ENCODE measurements at regions not wholly inside any gene's neighbourhood (a gene's known extent, or its start where the extent isn't known, plus 50 kb on each side); places are given as distances from the start of the nearest gene placed in this dataset.

DNA sequence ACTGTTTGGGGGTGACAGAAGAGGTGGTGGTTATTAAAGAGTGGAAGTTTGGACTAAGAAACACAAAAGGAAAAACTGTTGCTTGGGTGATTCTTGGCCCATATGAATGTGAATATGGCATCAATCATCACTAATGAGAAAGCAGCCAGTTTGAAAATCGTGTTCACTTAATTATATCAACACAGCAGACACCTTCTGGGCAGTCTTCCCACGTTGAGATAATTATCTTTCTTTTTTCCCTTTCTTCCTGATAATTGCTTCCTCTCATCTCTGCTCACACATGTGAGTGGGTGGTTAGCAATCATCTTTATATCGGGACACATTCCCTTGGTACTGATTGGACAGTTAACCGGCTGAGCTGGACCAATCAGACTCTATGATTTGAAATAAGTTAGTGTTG, 539.7 kb downstream of the AACS start:
- Histone ChIP-seq H3K4me1 (ENCODE audit: control insufficient read depth, insufficient read depth, low read length, poor library complexity, severe bottlenecking) (no peaks in the 10 kb centered on the region), H3K27me3 (replicated peaks; ENCODE audit: control insufficient read depth, insufficient read depth, low read length, poor library complexity, severe bottlenecking) (no peaks in the 10 kb centered on the region), H3K9me3 (ENCODE audit: control insufficient read depth, low read length) (no peaks in the 10 kb centered on the region), H3K27ac (ENCODE audit: insufficient read depth, low read length, poor library complexity, severe bottlenecking) (no peak overlapping the region), H3K4me3 (ENCODE audit: insufficient read depth, low read depth, low read length, poor library complexity, severe bottlenecking) (no peak overlapping the region), H3K36me3 (ENCODE audit: control insufficient read depth, insufficient read depth, low read length) (no peaks in the 10 kb centered on the region)
- no peak for DNase-seq

DNA sequence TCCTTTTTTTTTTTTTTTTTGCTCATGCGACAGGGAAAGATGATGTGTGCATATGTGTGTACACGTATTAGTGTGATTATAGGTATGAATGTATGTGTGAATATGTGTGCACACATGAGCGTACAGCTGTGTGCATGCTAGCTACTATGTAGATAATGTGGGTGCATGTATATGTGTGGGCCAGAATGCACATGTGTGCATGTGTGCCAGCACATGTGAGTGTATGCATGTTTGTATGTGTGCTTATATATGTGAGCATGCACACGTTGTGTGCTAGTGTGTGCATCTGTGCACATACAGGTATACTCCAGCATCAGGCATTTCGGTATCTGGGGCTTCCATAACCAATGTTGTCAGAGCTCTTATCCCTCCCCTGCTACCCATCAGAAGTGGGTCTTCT, 541.1 kb downstream of the AACS start:
- no peaks in the 10 kb centered on the region for H3K27me3 ChIP-seq (replicated peaks; ENCODE audit: control insufficient read depth, insufficient read depth, low read length, poor library complexity, severe bottlenecking)
- no peak overlapping the region for H3K27ac ChIP-seq (ENCODE audit: insufficient read depth, low read length, poor library complexity, severe bottlenecking)
- H3K4me1 ChIP-seq (ENCODE audit: control insufficient read depth, insufficient read depth, low read length, poor library complexity, severe bottlenecking) = no peaks in the 10 kb centered on the region
- no peaks in the 10 kb centered on the region for H3K36me3 ChIP-seq (ENCODE audit: control insufficient read depth, insufficient read depth, low read length)
- H3K9me3 ChIP-seq (ENCODE audit: control insufficient read depth, low read length) = no peaks in the 10 kb centered on the region
- DNase-seq = no peak
- no peak overlapping the region for H3K4me3 ChIP-seq (ENCODE audit: insufficient read depth, low read depth, low read length, poor library complexity, severe bottlenecking)

DNA sequence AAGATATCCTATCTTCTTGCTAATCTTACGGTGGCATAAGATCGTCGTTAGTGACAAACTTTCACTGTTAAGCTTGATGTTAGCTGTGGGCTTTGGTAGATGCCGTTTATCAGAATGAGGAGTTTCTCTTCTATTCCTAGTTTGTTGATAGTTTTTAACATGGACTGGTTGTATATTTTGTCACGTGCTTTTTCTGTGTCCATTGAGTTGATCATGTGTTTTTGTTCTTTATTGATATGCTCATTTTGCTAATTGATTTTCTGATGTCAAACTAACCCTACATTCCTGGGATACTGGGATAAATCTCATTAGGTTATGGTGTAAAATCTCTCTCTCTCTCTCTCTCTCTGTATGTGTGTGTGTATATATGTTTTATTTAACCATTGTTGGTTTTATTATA, 545.1 kb downstream of the AACS start:
- no peak for DNase-seq
- H3K9me3 ChIP-seq (ENCODE audit: control insufficient read depth, low read length) = no peaks in the 10 kb centered on the region

DNA sequence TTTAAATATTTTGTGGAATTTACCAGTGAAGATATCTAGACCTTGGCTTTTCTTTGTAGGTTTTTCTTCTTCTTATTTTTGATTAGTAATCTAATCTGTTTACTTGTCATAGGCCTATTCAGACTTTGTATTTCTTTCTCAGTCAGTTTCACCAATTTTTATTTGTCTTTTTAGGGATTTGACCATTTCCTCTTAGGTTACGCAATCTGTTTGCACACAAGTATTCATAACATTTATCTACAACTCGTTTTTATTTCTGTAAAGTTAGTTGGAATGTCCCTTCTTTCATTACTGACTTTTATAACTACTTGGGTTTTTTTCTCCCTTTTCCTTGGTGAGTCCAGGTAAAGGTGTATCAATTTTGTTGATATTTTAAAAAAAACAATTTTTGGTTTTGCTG, 545.7 kb downstream of the AACS start:
- H3K27ac ChIP-seq (ENCODE audit: insufficient read depth, low read length, poor library complexity, severe bottlenecking) = no peak overlapping the region
- no peaks in the 10 kb centered on the region for H3K36me3 ChIP-seq (ENCODE audit: control insufficient read depth, insufficient read depth, low read length)
- no peak overlapping the region for H3K4me3 ChIP-seq (ENCODE audit: insufficient read depth, low read depth, low read length, poor library complexity, severe bottlenecking)
- H3K4me1 ChIP-seq (ENCODE audit: control insufficient read depth, insufficient read depth, low read length, poor library complexity, severe bottlenecking) = no peaks in the 10 kb centered on the region
- H3K9me3 ChIP-seq (ENCODE audit: control insufficient read depth, low read length) = no peaks in the 10 kb centered on the region
- H3K27me3 ChIP-seq (replicated peaks; ENCODE audit: control insufficient read depth, insufficient read depth, low read length, poor library complexity, severe bottlenecking) = no peaks in the 10 kb centered on the region
- DNase-seq = no peak

More for the DNA sequence above, 545.1 kb downstream of the AACS start:
- no peaks in the 10 kb centered on the region for H3K27me3 ChIP-seq (replicated peaks; ENCODE audit: control insufficient read depth, insufficient read depth, low read length, poor library complexity, severe bottlenecking)
- H3K36me3 ChIP-seq (ENCODE audit: control insufficient read depth, insufficient read depth, low read length) = no peaks in the 10 kb centered on the region
- H3K4me1 ChIP-seq (ENCODE audit: control insufficient read depth, insufficient read depth, low read length, poor library complexity, severe bottlenecking) = no peaks in the 10 kb centered on the region
- H3K4me3 ChIP-seq (ENCODE audit: insufficient read depth, low read depth, low read length, poor library complexity, severe bottlenecking) = no peak overlapping the region
- no peak overlapping the region for H3K27ac ChIP-seq (ENCODE audit: insufficient read depth, low read length, poor library complexity, severe bottlenecking)

DNA sequence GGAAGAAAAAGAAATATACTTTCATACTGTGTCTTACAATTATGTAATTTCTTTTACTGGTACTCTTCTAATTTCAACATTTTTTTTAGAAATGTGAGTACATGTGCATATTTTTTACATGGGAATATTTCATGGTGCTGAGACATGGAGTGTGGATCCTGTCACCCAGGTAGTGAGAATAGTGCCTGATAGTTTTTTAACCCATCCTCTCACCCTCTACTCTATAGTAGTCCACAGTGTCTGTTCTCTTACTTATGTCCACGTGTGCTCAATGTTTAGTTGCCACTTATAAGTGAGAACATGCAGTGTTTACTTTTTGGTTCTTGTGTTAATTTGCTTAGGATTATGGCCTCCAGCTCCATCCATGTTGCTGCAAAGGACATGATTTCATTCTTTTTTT, 548.8 kb downstream of the AACS start:
- no peaks in the 10 kb centered on the region for H3K36me3 ChIP-seq (ENCODE audit: control insufficient read depth, insufficient read depth, low read length)
- no peak overlapping the region for H3K27ac ChIP-seq (ENCODE audit: insufficient read depth, low read length, poor library complexity, severe bottlenecking)
- no peak for DNase-seq
- no peaks in the 10 kb centered on the region for H3K4me1 ChIP-seq (ENCODE audit: control insufficient read depth, insufficient read depth, low read length, poor library complexity, severe bottlenecking)
- H3K9me3 ChIP-seq (ENCODE audit: control insufficient read depth, low read length) = no peaks in the 10 kb centered on the region
- no peak overlapping the region for H3K4me3 ChIP-seq (ENCODE audit: insufficient read depth, low read depth, low read length, poor library complexity, severe bottlenecking)
- no peaks in the 10 kb centered on the region for H3K27me3 ChIP-seq (replicated peaks; ENCODE audit: control insufficient read depth, insufficient read depth, low read length, poor library complexity, severe bottlenecking)

DNA sequence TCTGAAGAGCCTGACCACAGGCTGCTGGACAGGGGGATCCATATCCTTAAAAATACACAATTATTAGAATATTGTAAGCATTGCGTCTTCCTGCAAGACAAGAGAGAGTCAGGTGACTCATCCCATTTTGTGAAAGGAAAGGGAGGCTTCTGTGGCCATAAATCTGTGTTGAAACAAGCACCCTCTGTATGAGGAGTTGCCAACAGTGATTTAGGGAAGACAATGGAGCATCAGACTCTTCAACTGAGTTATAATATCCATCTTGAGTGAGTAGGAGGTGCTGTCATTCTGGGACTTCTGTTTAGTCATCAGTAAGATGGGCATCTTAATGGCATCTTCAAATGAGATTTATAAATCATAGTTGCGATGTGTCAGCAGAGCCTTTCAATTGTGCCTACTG, 554.5 kb downstream of the AACS start:
- no peak overlapping the region for H3K4me3 ChIP-seq (ENCODE audit: insufficient read depth, low read depth, low read length, poor library complexity, severe bottlenecking)
- H3K9me3 ChIP-seq (ENCODE audit: control insufficient read depth, low read length) = no peaks in the 10 kb centered on the region
- no peak for DNase-seq
- no peak overlapping the region for H3K27ac ChIP-seq (ENCODE audit: insufficient read depth, low read length, poor library complexity, severe bottlenecking)
- H3K36me3 ChIP-seq (ENCODE audit: control insufficient read depth, insufficient read depth, low read length) = no peaks in the 10 kb centered on the region
- H3K4me1 ChIP-seq (ENCODE audit: control insufficient read depth, insufficient read depth, low read length, poor library complexity, severe bottlenecking) = no peaks in the 10 kb centered on the region
- no peaks in the 10 kb centered on the region for H3K27me3 ChIP-seq (replicated peaks; ENCODE audit: control insufficient read depth, insufficient read depth, low read length, poor library complexity, severe bottlenecking)

DNA sequence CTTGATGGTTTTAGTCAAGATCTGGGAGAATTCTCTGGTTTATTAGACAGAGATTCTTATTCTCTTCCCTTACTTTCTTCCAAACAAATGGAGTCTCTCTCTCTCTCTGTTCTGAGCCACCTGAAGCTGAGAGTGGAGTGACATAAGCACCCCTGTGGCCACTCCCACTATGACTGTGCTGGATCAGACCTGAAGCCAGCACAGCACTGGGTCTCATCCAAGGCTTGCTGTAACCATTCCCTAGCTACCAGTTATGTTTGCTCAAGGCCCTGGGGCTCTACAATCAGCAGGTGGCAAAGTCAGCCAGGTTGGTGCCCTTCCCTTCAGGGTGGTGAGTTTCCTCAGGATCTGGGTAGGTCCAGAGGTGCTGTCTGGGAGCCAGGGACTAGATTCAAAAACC, 568.5 kb downstream of the AACS start:
- Histone ChIP-seq H3K4me3 (ENCODE audit: insufficient read depth, low read depth, low read length, poor library complexity, severe bottlenecking) (no peak overlapping the region), H3K27me3 (replicated peaks; ENCODE audit: control insufficient read depth, insufficient read depth, low read length, poor library complexity, severe bottlenecking) (no peaks in the 10 kb centered on the region), H3K36me3 (ENCODE audit: control insufficient read depth, insufficient read depth, low read length) (no peaks in the 10 kb centered on the region), H3K27ac (ENCODE audit: insufficient read depth, low read length, poor library complexity, severe bottlenecking) (no peak overlapping the region), H3K4me1 (ENCODE audit: control insufficient read depth, insufficient read depth, low read length, poor library complexity, severe bottlenecking) (no peaks in the 10 kb centered on the region), H3K9me3 (ENCODE audit: control insufficient read depth, low read length) (no peaks in the 10 kb centered on the region)
- no peak for DNase-seq

DNA sequence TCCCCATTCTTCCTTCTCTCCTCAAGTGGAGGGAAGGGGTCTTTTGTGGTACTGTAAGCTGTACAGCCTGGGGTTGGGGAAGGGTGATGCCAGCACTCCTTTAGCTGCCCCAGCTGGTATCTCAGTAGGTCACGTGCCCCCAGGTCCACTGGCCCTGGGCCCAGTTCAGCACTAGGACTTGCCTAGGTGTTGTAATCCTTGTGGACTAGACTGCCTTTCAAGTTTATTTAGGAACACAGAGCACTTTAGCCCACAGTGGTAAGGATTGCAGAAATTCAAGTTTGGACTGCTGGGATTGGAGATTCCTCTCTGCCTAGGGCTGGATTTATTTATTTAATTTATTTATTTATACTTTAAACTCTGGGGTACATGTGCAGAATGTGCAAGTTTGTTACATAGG, 569.6 kb downstream of the AACS start:
- DNase-seq = no peak
- Histone ChIP-seq H3K4me3 (ENCODE audit: insufficient read depth, low read depth, low read length, poor library complexity, severe bottlenecking) (no peak overlapping the region), H3K36me3 (ENCODE audit: control insufficient read depth, insufficient read depth, low read length) (no peaks in the 10 kb centered on the region), H3K27ac (ENCODE audit: insufficient read depth, low read length, poor library complexity, severe bottlenecking) (no peak overlapping the region), H3K4me1 (ENCODE audit: control insufficient read depth, insufficient read depth, low read length, poor library complexity, severe bottlenecking) (no peaks in the 10 kb centered on the region), H3K27me3 (replicated peaks; ENCODE audit: control insufficient read depth, insufficient read depth, low read length, poor library complexity, severe bottlenecking) (no peaks in the 10 kb centered on the region), H3K9me3 (ENCODE audit: control insufficient read depth, low read length) (no peaks in the 10 kb centered on the region)

DNA sequence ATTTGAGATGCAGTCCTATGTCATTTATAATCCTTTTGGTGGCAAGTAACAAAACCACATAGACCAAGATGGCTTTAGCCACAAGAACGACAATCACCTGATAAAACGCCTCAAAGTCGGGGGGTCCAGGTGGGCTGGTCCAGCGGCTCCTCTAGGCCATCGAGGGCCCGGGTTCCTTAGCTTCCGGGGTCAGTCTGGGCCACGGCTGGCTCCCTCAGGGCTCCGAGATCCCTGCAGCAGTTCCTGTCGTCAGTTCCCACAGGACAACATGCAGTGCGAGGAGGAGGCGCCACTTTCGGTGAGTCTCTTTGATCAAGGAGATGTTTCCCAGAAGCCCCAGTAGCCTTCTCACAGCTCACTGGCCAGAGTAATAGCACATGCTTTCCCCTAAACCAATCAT, 574.6 kb downstream of the AACS start:
- Histone ChIP-seq H3K9me3 (ENCODE audit: control insufficient read depth, low read length) (no peaks in the 10 kb centered on the region), H3K4me3 (ENCODE audit: insufficient read depth, low read depth, low read length, poor library complexity, severe bottlenecking) (no peak overlapping the region), H3K4me1 (ENCODE audit: control insufficient read depth, insufficient read depth, low read length, poor library complexity, severe bottlenecking) (no peaks in the 10 kb centered on the region), H3K27me3 (replicated peaks; ENCODE audit: control insufficient read depth, insufficient read depth, low read length, poor library complexity, severe bottlenecking) (no peaks in the 10 kb centered on the region), H3K27ac (ENCODE audit: insufficient read depth, low read length, poor library complexity, severe bottlenecking) (no peak overlapping the region), H3K36me3 (ENCODE audit: control insufficient read depth, insufficient read depth, low read length) (no peaks in the 10 kb centered on the region)
- no peak for DNase-seq

DNA sequence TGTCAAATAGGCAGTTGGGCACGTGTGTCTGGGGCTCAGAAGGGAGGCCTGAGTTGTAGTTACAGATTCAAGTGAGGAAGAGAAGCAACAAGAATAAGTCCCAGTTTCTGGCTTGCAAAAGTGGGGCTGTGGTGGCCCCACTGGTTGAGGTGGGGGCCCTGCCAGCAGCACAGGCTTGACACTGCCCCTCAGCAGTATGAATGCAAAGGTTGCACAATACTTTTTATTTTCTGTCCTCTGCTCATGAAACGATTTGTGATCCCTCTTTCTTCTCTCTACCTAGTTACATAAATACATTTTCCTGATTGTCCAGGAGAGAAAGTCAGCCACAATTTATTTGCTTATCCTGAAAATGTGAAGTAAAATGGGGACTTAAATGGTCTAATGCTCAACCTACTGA, 577.8 kb downstream of the AACS start:
- H3K4me1 ChIP-seq (ENCODE audit: control insufficient read depth, insufficient read depth, low read length, poor library complexity, severe bottlenecking) = no peaks in the 10 kb centered on the region
- no peaks in the 10 kb centered on the region for H3K9me3 ChIP-seq (ENCODE audit: control insufficient read depth, low read length)
- no peak overlapping the region for H3K27ac ChIP-seq (ENCODE audit: insufficient read depth, low read length, poor library complexity, severe bottlenecking)
- no peak overlapping the region for H3K4me3 ChIP-seq (ENCODE audit: insufficient read depth, low read depth, low read length, poor library complexity, severe bottlenecking)
- no peaks in the 10 kb centered on the region for H3K27me3 ChIP-seq (replicated peaks; ENCODE audit: control insufficient read depth, insufficient read depth, low read length, poor library complexity, severe bottlenecking)
- no peaks in the 10 kb centered on the region for H3K36me3 ChIP-seq (ENCODE audit: control insufficient read depth, insufficient read depth, low read length)
- no peak for DNase-seq

DNA sequence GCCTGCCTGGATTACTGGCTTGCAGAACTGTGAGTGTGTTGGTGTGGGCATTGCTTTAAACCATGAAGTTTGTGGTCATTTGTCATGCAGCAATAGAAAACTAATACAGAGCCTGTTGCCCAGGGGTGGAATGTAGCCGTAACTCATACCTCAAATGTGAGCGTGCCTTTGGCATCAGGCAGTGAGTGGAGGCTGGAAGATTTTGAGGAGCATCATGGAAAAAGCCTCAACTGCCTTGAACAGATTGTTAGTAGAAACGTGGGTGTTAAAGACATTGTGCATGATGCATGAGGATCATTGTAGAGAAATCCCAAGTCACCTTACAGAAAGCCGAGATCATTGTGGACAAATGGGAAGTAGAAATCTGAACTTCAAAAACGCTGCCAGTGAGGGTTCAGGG, 580.5 kb downstream of the AACS start:
- no peaks in the 10 kb centered on the region for H3K27me3 ChIP-seq (replicated peaks; ENCODE audit: control insufficient read depth, insufficient read depth, low read length, poor library complexity, severe bottlenecking)
- no peak overlapping the region for H3K27ac ChIP-seq (ENCODE audit: insufficient read depth, low read length, poor library complexity, severe bottlenecking)
- H3K9me3 ChIP-seq (ENCODE audit: control insufficient read depth, low read length) = no peaks in the 10 kb centered on the region
- no peaks in the 10 kb centered on the region for H3K4me1 ChIP-seq (ENCODE audit: control insufficient read depth, insufficient read depth, low read length, poor library complexity, severe bottlenecking)
- no peaks in the 10 kb centered on the region for H3K36me3 ChIP-seq (ENCODE audit: control insufficient read depth, insufficient read depth, low read length)
- H3K4me3 ChIP-seq (ENCODE audit: insufficient read depth, low read depth, low read length, poor library complexity, severe bottlenecking) = no peak overlapping the region
- no peak for DNase-seq

All from effector memory CD4-positive, alpha-beta T cell (primary cell).